ENCODE measurements at regions not wholly inside any gene's neighbourhood (a gene's known extent, or its start where the extent isn't known, plus 50 kb on each side); places are given as distances from the start of the nearest gene placed in this dataset.

DNA sequence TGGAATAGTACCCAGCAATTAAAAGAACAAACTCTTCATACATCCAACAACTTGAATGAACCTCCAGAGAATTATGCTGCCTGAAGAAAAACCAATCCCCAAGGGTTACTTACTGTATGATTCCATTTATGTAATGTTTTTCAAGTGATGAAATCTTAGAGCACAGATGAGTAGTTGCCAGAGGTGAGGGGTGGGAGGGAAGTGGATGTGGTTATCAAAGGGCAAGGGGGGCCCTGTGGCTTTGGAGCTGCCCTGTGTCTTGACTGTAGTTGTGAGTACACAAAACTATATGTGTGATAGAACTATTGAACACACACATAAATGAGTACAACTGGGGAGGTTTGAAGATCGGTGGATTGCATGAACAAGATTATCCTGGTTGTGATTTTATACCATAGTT is 115.8 kb upstream of the SLC25A48 start:
- TF ChIP-seq, protein P1, sequence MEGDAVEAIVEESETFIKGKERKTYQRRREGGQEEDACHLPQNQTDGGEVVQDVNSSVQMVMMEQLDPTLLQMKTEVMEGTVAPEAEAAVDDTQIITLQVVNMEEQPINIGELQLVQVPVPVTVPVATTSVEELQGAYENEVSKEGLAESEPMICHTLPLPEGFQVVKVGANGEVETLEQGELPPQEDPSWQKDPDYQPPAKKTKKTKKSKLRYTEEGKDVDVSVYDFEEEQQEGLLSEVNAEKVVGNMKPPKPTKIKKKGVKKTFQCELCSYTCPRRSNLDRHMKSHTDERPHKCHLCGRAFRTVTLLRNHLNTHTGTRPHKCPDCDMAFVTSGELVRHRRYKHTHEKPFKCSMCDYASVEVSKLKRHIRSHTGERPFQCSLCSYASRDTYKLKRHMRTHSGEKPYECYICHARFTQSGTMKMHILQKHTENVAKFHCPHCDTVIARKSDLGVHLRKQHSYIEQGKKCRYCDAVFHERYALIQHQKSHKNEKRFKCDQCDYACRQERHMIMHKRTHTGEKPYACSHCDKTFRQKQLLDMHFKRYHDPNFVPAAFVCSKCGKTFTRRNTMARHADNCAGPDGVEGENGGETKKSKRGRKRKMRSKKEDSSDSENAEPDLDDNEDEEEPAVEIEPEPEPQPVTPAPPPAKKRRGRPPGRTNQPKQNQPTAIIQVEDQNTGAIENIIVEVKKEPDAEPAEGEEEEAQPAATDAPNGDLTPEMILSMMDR (IDR thresholded peaks at IDR 0.05), result no peak
- no peak for TF ChIP-seq POLR2A (IDR thresholded peaks at IDR 0.05)
